GM21381 (cell line): ENCODE measurements at regions not wholly inside any gene's neighbourhood (a gene's known extent, or its start where the extent isn't known, plus 50 kb on each side); places are given as distances from the start of the nearest gene placed in this dataset.

Source experiments
- ATAC-seq: cut with Tn5 transposase; IDR thresholded peaks from one replicate; pipeline ENCODE4 v1.9.1; 2021; ENCODE audit warnings: mild to moderate bottlenecking, moderate library complexity; ENCODE audit not compliant: unreplicated experiment

GRCh38 chr13:99911965-99912566 is 59.5 kb downstream of the ZIC5 start:
- no peak for ATAC-seq

DNA sequence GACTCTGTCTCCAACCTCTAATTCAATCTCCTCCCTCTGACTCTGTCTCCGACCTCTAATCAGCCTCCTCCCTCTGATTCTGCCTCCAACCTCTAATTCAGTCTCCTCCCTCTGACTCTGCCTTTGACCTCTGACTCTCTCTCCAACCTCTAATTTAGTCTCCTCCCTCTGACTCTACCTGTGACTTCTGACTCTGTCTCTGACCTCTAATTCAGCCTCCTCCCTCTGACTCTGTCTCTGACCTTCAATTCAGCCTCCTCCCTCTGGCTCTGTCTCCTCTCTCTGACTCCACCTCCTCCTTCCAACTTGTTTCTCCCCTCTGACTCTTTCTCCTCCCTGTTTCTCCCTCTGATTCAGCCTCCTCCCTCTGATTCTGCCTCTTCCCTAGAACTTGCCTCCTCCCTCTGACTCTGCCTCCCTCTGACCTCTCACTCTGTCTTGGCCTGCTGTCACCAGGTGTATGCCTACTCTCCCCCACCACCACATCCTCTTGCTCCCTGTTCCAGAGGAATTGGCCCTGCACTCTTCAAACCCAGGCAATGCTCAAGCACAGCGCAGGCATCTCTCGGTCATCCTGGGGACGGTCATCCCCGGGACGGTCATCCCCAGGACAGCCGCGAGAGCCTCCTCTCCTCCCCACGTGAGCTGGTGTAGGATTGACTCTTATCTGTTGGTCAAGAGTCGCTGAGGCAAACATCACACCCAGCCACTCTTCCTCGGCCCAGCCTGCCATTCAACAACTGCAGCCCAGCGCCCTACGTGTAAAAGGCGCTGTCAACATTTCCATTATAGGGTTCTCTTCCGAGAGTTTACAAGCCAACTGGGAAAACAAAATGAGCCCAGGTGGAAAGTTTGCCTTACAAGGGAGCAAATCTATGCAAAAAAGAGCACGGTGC is 60.2 kb downstream of the ZIC5 start:
- no peak for ATAC-seq

DNA sequence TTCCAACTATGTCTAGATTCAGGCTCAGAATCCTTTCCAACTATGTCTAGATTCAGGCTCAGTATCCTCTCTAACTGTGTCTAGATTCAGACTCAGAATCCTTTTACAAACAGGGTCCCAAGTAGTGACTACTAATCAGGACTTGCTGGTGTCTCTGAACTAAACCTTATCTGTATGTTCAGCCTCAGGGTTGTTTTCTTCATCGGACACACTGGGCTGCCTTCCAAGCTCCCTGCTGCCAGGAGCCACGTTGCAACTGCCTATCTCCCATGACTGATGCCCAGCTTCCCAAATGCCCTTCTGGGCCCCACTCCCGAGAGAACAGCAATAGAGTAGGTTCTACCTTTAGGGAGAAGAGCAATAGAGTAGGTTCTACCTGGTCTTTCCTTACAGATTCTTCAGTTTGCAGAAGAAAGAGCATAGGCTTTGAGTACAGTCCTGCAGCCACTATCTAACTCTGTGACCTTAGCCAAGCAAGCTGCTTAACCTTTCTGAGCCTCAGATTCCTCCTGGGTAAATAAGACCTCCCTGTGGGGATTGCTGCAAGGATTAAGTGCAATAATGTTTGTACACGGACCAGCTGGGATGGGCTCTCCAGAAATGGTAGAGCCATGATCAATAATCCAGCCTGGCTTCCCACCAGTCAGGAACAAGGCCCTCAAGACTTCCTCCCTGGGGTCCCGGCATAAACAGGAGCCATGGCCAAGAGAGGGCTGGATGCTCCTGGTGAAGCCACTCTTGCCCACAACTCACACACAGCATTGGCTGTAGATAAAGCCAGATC is 61.5 kb downstream of the ZIC5 start:
- no peak for ATAC-seq

DNA sequence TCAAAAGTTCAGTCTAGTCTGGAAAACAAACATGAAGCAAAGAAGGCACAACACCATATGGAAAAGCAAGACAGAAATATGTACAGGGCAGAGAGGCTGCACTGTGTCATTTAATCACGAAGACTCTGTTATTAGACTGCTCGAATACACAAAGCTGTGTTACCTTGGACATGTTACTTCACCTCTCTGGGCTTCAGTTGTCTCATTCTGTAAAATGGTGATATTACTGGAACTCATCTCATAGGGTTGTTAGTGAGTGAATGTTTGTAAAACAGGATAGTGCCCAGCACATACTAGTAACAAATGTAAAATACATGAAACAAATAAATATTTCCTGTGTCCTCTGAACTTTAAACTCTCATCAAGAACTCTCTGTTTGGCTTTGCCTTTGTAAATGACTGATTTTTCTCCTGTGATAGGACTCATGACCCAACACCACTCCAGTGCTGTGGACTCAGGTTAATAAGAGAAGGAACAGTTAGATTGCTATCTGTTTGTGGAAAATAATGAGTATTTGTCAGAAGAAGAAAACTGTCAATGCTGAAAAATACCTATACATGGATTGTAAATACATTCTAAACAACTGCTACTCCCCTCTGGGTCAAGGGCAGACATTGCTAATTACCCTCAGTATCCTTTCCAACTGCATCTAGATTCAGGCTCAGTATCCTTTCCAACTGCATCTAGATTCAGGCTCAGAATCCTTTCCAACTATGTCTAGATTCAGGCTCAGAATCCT is 62.3 kb downstream of the ZIC5 start:
- no peak for ATAC-seq

GRCh38 chr13:99908140-99908803 is 63.3 kb downstream of the ZIC5 start:
- no peak for ATAC-seq

DNA sequence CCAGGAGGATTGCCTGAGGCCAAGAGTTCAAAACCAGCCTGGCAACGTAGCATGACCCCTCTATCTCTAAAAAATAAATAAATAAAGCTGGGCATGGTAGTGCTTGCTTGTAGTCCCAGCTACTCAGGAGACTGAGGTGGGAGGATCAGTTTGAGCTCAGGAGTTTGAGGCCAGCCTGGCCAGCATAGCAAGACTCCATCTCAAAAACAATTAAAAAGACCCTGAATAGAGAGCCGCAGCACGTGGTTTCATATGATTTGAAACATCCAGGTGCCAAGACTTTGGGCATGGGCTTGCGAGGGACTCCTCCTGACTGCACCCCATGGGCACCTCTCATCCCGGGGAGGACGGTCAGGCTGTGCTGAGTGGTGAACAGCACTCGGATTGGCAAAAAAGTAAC is 63.9 kb downstream of the ZIC5 start:
- ATAC-seq, result no peak

- ATAC-seq, result no peak
Observed at GRCh38 chr13:99907038-99907437, 64.5 kb downstream of the ZIC5 start.

DNA sequence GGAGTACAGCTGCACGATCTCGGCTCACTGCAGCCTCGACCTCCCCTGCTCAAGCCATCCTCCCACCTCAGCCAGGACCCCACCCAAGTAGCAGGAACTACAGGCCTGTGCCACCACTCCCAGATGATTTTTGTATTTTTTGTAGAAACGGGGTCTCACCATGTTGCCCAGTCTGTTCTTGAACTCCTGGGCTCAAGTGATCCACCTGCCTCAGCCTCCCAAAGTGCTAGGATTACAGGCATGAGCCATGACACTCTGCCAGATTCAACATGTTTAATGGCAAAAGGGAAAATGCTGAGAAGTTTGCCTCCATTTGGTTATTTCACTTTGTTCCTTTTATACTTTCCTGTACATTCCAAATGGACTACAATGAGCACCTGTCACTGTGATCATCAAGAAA is 65.8 kb downstream of the ZIC5 start:
- no peak for ATAC-seq

GRCh38 chr13:99905224-99905623 is 66.3 kb downstream of the ZIC5 start:
- no peak for ATAC-seq

DNA sequence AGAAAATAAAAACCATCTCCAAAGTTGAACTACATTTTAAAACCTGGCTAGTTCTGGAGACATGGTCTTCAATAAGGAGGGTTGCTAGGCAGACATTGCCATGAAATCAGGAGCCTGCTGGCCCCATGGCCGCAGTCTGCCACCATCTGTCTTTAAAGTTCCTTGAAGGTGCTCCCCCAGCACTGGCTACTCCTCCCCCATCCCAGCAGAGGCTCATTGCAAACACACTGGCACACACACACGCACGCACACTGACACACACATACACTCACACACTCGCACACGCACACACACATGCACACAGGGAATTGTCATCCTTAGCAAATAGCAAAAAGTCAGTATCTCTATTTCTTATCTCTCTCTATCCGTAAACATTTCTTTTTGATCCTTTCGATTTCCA is 68.4 kb downstream of the ZIC5 start:
- ATAC-seq, result no peak

DNA sequence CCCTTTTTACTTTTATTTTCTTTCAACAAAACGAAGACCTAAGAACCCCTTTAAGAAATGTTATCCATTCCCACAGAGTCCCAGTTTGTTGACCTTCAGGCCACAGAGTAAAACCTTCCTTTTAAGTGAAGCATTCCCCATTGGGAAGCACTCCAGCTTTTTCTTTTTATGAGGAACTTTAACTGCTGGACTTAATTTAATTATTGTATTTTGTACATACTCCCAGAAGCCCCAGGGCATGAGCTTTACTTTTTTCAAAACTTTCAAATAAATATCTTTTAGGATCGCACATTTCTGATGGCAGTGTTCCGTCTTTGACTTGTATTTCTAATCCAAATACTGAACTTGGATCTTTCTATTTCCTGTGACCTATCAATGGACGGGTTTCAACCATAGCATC is 68.9 kb downstream of the ZIC5 start:
- ATAC-seq, result no peak

DNA sequence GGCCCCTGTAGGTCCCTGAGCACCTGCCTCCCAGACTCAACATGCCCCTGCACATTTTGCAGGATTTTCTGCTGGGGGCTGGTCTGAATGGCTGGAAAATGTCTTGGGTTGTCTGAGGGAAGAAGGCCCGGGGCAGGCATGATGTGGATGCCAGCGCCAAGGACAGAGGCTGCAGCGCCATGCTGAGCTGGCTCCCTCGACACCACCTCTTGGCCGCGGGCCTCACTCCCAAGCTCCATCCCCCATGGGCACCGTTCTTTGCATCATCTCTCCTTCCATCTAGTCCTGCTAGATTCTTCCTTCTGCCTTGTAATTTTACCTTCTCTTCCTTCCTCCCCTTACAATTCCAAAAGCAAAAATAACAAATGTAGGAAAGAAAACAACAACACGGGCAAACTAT is 70.6 kb downstream of the ZIC5 start:
- no peak for ATAC-seq

DNA sequence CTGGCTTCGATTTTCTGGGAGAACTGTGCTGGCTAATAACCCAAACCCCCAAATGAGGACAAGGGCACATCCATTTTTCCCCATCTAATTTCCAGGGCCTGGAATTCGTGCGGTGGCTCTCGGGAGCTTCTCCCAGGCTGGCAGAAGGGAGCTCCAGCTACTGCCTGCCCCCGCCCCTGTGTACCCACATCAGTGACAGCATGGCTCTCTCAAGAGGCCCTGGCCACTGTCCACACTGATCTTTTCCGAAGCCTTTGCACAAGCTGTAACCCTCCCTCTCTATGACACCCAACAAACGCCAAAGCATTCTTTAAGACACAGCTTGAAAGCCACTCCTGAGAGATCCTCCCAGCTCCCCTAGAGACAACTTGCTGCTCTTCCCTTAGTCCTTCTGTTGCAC is 73.1 kb downstream of the ZIC5 start:
- no peak for ATAC-seq

- ATAC-seq, result no peak
Observed at GRCh38 chr13:99897076-99897440, 74.5 kb downstream of the ZIC5 start.

- no peak for ATAC-seq
Observed at GRCh38 chr13:99896369-99897075, 75.0 kb downstream of the ZIC5 start.

DNA sequence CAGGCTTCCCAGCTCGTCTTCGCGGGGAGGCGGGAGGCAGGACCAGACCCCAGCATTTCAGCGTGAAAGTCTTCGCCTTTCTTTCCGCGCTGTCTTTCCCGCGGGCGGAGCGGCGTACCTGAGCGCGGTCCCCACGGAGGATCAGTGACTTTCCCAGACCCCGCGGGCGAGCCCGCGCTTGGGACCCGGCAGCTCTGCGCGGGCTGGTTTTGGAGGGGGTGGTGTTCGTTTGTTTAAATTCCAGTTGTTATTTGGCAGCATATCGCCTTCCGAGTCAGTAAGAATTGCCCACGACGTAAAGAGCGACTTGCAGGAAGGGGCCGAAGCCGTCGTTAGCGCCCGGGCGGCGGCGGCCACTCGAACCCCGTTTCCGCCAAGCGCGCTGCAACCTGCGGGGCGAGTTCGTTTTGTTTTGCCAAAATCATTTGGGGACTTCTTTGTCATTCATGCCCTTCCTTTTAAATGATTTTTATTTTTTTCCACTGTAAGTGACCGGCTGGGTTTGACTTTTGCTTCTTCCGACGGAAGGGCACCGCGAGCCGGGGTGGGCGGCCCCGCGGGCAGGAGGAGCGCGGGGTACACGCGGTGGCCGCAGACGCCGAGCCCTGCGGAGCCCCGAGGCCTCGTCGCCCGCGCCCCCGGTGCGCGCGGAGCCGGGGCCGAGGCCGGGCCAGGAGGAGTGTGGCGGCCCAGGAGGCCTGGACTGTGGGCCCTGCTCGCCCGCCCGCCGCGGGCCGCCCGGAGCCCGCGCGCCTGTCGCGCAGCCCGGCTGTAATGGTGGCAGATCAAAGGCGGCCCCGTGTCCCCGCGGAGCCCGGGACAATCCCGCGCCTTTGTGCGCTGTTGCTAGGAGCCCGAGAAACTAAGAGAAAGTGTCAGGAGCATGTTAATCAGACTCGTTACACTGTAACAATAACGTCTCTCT is 75.9 kb downstream of the ZIC5 start:
- ATAC-seq, result no peak

DNA sequence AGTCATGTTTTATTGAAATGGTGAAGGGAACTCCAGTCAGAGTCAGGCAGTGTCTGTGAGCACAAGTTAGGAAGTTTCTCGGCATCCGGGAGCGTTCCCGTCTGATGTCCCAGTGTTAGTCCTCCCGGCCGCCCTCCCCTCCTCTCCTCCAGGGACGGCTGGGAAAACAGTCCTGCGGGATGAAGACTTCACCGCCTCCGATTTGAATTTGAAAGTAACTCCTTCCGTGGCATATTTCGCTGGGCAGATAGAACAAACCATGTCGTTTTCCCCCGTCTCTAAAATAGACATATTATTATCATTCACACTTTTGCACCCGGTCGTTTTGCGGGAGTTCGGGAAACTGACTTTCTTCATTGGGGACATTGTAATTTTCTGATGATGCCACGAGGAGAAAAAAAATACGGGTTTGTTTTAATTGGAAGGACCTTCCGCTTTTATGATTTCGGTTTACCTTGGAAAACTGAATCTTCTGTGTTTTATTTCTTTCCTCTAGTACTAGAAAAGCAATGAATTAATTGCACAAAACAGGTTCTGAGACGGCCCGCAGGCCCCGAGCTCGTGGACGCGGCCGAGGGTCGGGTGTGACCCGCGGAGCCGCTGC is 76.6 kb downstream of the ZIC5 start:
- no peak for ATAC-seq

GRCh38 chr13:99894105-99894839 is 77.3 kb downstream of the ZIC5 start:
- ATAC-seq, result no peak
